DMS114 treated with DMSO at 0.1 percent for 48 hours (cell line): ENCODE measurements at regions not wholly inside any gene's neighbourhood (a gene's known extent, or its start where the extent isn't known, plus 50 kb on each side); places are given as distances from the start of the nearest gene placed in this dataset.

Experiments used
- DNase-seq: peaks from one replicate; lab custom pipeline; 2025; ENCODE audit not compliant: unreplicated experiment; lab: John Stamatoyannopoulos, UW

- no peak for DNase-seq
Measured at GRCh38 chr14:36083317-36083716, 93.2 kb downstream of the PTCSC3 start.

- DNase-seq, result no peak
Measured at GRCh38 chr14:36078080-36078479, 98.4 kb downstream of the PTCSC3 start.

- no peak for DNase-seq
Measured at GRCh38 chr14:36076197-36076596, 100.3 kb downstream of the PTCSC3 start.

GRCh38 chr14:36075203-36075602, 101.3 kb downstream of the PTCSC3 start:
- no peak for DNase-seq

- DNase-seq, result no peak
Measured at GRCh38 chr14:36070720-36071043, 105.8 kb downstream of the PTCSC3 start.

- DNase-seq, result peak; percentile 45
Measured at GRCh38 chr14:36070031-36070719, 106.3 kb downstream of the PTCSC3 start.

- DNase-seq, result peak; percentile 17
Measured at GRCh38 chr14:36069535-36069900, 107.0 kb downstream of the PTCSC3 start.

- no peak for DNase-seq
Measured at GRCh38 chr14:36068777-36069534, 107.6 kb downstream of the PTCSC3 start.

- DNase-seq, result no peak
Measured at GRCh38 chr14:36067428-36068187, 108.9 kb downstream of the PTCSC3 start.

- no peak for DNase-seq
Measured at GRCh38 chr14:36066636-36067035, 109.9 kb downstream of the PTCSC3 start.

GRCh38 chr14:36065831-36066230, 110.7 kb downstream of the PTCSC3 start:
- DNase-seq, result no peak

- DNase-seq, result no peak
Measured at GRCh38 chr14:36059531-36059930, 117.0 kb downstream of the PTCSC3 start.

GRCh38 chr14:36057452-36058116, 118.9 kb downstream of the PTCSC3 start:
- DNase-seq, result no peak

GRCh38 chr14:36056845-36057244, 119.7 kb downstream of the PTCSC3 start:
- no peak for DNase-seq

GRCh38 chr14:36055681-36056225, 120.8 kb downstream of the PTCSC3 start:
- DNase-seq, result no peak

GRCh38 chr14:36055052-36055378, 121.5 kb downstream of the PTCSC3 start:
- no peak for DNase-seq

- DNase-seq, result no peak
Measured at GRCh38 chr14:36054353-36055051, 122.0 kb downstream of the PTCSC3 start.

- no peak for DNase-seq
Measured at GRCh38 chr14:36052681-36053080, 123.8 kb downstream of the PTCSC3 start.

- no peak for DNase-seq
Measured at GRCh38 chr14:36052063-36052462, 124.5 kb downstream of the PTCSC3 start.

- DNase-seq, result no peak
Measured at GRCh38 chr14:36048667-36049066, 127.9 kb downstream of the PTCSC3 start.

GRCh38 chr14:36047912-36048311, 128.6 kb downstream of the PTCSC3 start:
- no peak for DNase-seq
